OCI-LY3 (cell line): ENCODE measurements at regions not wholly inside any gene's neighbourhood (a gene's known extent, or its start where the extent isn't known, plus 50 kb on each side); places are given as distances from the start of the nearest gene placed in this dataset.
A peak's percentile ranks its signal among the peaks of the same experiment; 100 is the strongest.

Source experiments
- H2AFZ ChIP-seq: fragments of 200-600, 300-600 bp; shearing (Covaris generic); 2 replicates; pipeline ENCODE4 v1.6.0; 2014; ENCODE audit warnings: antibody characterized with exemption, low read depth, low read length
- H3K27ac ChIP-seq: fragments of 200-600, 300-600 bp; sonication (generic); 2 replicates; pipeline ENCODE4 v1.5.1; 2014; ENCODE audit warnings: mild to moderate bottlenecking, low read length, moderate library complexity, mixed read lengths
- H3K27me3 ChIP-seq: fragments of 200-600, 300-600 bp; sonication (generic); 2 replicates; pipeline ENCODE4 v1.6.1; 2014; ENCODE audit warnings: low read depth, low read length, mixed read lengths
- H3K36me3 ChIP-seq: fragments of 200-600, 300-600 bp; sonication (generic); replicated peaks from 2 replicates; pipeline ENCODE3; 2014; ENCODE audit warnings: low read depth, low read length, mixed read lengths
- H3K4me1 ChIP-seq: fragments of 300-600, 200-600 bp; sonication (generic); 2 replicates; pipeline ENCODE4 v1.6.1; 2014; ENCODE audit warnings: low read length, mixed read lengths
- H3K4me2 ChIP-seq: fragments of 200-600, 300-600 bp; sonication (generic); 2 replicates; pipeline ENCODE4 v1.6.1; 2014; ENCODE audit warnings: low read length, mixed read lengths
- H3K4me3 ChIP-seq: fragments of 300-600, 200-600 bp; sonication (generic); 2 replicates; pipeline ENCODE4 v1.5.1; 2014; ENCODE audit warnings: antibody characterized with exemption, mild to moderate bottlenecking, low read length, moderate library complexity
- H3K79me2 ChIP-seq: fragments of 300-600, 200-600 bp; shearing (Covaris generic); 2 replicates; pipeline ENCODE4 v1.6.1; 2014; ENCODE audit warnings: mild to moderate bottlenecking, low read length, mixed read lengths
- H3K9ac ChIP-seq: fragments of 300-600, 200-600 bp; shearing (Covaris generic); 2 replicates; pipeline ENCODE4 v1.6.0; 2014; ENCODE audit warnings: mild to moderate bottlenecking, low read length, moderate library complexity
- H3K9me3 ChIP-seq: fragments of 200-600, 300-600 bp; shearing (Covaris generic); 2 replicates; pipeline ENCODE4 v1.6.1; 2014; ENCODE audit warnings: low read length, mixed read lengths; ENCODE audit not compliant: insufficient read depth
- H4K20me1 ChIP-seq: fragments of 200-600, 300-600 bp; sonication (generic); 2 replicates; pipeline ENCODE4 v1.6.1; 2016; ENCODE audit warnings: low read length, mixed read lengths; ENCODE audit not compliant: insufficient read depth
- EZH2phosphoT487 ChIP-seq: fragments of 200-600 bp; shearing (Covaris generic); IDR thresholded peaks from 2 replicates; pipeline ENCODE4 v1.6.1; 2018; ENCODE audit warnings: antibody characterized with exemption, mixed run types, low read depth
- TF ChIP-seq, protein P1 (sequence below): fragments of 200-600, 300-600 bp; sonication (generic); IDR thresholded peaks from 2 replicates; pipeline ENCODE4 v1.5.1; 2014; ENCODE audit warnings: antibody characterized with exemption, low read length, low read depth

DNA sequence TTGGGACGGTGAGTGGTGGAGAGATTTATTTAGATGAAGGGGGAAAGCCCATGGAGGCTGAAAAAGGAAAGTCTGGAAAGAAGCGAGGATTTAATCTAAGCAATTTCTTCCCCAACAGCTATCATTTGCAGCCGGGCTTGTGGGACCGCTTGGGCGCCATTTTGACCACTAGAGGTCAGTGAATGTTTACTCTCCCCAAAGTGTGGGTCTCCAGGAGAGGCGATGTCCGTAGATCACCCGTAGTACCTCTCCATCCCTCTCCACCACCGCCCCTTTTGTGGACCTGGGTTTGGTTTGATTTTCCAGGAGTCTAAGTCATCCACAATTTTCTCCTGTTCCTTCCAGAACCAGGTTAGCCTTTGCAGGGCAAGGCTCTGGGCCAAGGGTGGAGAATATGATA, 91.2 kb upstream of the PARP11 start:
- TF ChIP-seq EZH2phosphoT487, result no peak
- TF ChIP-seq, protein P1, sequence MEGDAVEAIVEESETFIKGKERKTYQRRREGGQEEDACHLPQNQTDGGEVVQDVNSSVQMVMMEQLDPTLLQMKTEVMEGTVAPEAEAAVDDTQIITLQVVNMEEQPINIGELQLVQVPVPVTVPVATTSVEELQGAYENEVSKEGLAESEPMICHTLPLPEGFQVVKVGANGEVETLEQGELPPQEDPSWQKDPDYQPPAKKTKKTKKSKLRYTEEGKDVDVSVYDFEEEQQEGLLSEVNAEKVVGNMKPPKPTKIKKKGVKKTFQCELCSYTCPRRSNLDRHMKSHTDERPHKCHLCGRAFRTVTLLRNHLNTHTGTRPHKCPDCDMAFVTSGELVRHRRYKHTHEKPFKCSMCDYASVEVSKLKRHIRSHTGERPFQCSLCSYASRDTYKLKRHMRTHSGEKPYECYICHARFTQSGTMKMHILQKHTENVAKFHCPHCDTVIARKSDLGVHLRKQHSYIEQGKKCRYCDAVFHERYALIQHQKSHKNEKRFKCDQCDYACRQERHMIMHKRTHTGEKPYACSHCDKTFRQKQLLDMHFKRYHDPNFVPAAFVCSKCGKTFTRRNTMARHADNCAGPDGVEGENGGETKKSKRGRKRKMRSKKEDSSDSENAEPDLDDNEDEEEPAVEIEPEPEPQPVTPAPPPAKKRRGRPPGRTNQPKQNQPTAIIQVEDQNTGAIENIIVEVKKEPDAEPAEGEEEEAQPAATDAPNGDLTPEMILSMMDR, result peak; percentile 83
- no peaks in the 10 kb centered on the region; the same call in 1 of the 2 replicates for H3K4me1 ChIP-seq
- H3K4me3 ChIP-seq, result no peak overlapping the region
- no peaks in the 10 kb centered on the region for H3K36me3 ChIP-seq
- H3K79me2 ChIP-seq, result no peaks in the 10 kb centered on the region
- no peaks in the 10 kb centered on the region for H3K9me3 ChIP-seq
- peak overlapping the region; percentile 59 for H3K4me2 ChIP-seq
- no peaks in the 10 kb centered on the region for H3K27me3 ChIP-seq
- no peak overlapping the region for H3K9ac ChIP-seq
- peak overlapping the region; percentile 67; the same call in 1 of the 2 replicates for H2AFZ ChIP-seq
- no peaks in the 10 kb centered on the region for H4K20me1 ChIP-seq
- no peak overlapping the region for H3K27ac ChIP-seq

GRCh38 chr12:3962631-3963483, 89.7 kb upstream of the PARP11 start:
- Histone ChIP-seq H3K27ac (no peak overlapping the region), H3K27me3 (no peaks in the 10 kb centered on the region), H3K4me2 (no peak overlapping the region)

GRCh38 chr12:3961591-3961990, 88.4 kb upstream of the PARP11 start:
- H2AFZ ChIP-seq, result no peak overlapping the region
- no peak overlapping the region for H3K4me2 ChIP-seq
- H3K79me2 ChIP-seq, result no peaks in the 10 kb centered on the region
- no peaks in the 10 kb centered on the region for H3K36me3 ChIP-seq
- TF ChIP-seq, protein P1, result no peak
- no peak for TF ChIP-seq EZH2phosphoT487
- H3K9ac ChIP-seq, result no peak overlapping the region
- H3K4me3 ChIP-seq, result no peak overlapping the region
- H3K4me1 ChIP-seq, result peaks cover 5% of the 10 kb centered on the region; the same call in 1 of the 2 replicates
- no peaks in the 10 kb centered on the region for H3K9me3 ChIP-seq
- H3K27me3 ChIP-seq, result no peaks in the 10 kb centered on the region
- no peak overlapping the region for H3K27ac ChIP-seq
- no peaks in the 10 kb centered on the region for H4K20me1 ChIP-seq

More at GRCh38 chr12:3962631-3963483, 89.7 kb upstream of the PARP11 start:
- Histone ChIP-seq H2AFZ (no peak overlapping the region), H3K9ac (no peak overlapping the region), H3K79me2 (no peaks in the 10 kb centered on the region), H4K20me1 (no peaks in the 10 kb centered on the region), H3K4me1 (peaks cover 5% of the 10 kb centered on the region; the same call in 1 of the 2 replicates), H3K9me3 (no peaks in the 10 kb centered on the region), H3K4me3 (no peak overlapping the region), H3K36me3 (no peaks in the 10 kb centered on the region)
- no peak for TF ChIP-seq EZH2phosphoT487
- TF ChIP-seq, protein P1, result no peak

DNA sequence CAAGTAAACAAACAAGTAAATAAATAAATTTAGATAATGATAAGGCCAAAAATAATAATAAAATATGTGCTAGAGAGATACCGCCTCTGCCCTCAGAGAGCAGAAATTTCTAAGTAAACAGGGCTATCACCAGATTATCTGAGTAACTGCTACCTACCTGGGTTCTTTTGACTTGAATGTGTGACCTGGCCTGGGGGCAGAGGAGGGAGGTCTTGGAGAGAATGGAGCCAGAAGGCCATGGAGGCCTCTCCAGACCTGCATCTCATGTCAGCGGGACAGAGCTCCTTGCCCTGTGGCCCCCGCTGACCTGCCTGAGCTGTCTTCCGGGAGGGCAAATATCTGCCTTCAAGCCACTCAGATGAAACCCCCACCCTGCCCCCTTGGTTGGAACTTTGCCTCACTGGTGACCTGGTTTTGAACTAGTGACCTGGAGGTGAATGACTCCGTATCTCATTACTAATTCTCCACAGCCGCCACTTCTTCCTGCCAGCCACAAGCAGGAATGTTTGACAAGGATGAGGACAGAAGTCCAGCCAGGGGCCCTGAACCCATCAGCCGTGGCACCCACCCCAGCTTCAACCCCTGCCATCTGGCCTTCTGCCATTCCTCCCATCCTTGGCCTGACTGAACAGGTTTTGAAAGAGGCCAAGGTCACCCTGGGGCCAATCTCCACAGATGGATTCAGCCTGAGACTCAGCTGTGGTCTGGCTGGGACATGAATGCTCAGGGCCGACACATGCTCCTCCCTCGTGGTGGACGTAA, 86.8 kb upstream of the PARP11 start:
- Histone ChIP-seq H3K79me2 (no peaks in the 10 kb centered on the region), H3K27ac (no peak overlapping the region), H4K20me1 (no peaks in the 10 kb centered on the region), H3K4me2 (no peak overlapping the region), H3K4me3 (no peak overlapping the region), H3K27me3 (no peaks in the 10 kb centered on the region), H3K9ac (no peak overlapping the region), H3K9me3 (no peaks in the 10 kb centered on the region), H3K36me3 (no peaks in the 10 kb centered on the region), H2AFZ (no peak overlapping the region), H3K4me1 (peaks cover 5% of the 10 kb centered on the region; the same call in 1 of the 2 replicates)
- TF ChIP-seq, protein P1, result no peak
- TF ChIP-seq EZH2phosphoT487, result no peak
